ENCODE measurements at regions not wholly inside any gene's neighbourhood (a gene's known extent, or its start where the extent isn't known, plus 50 kb on each side); places are given as distances from the start of the nearest gene placed in this dataset.

- H3K27me3 ChIP-seq, result no peaks in the 10 kb centered on the region
- no peak for DNase-seq (ENCODE audit: low spot score in 2 of 2)
- no peaks in the 10 kb centered on the region for H3K4me1 ChIP-seq
- no peak overlapping the region for H3K4me3 ChIP-seq
- no peak overlapping the region for H3K27ac ChIP-seq
- H3K9me3 ChIP-seq, result no peaks in the 10 kb centered on the region
- H3K36me3 ChIP-seq, result no peaks in the 10 kb centered on the region
- intact Hi-C loops (cut with DNase I; ENCODE audit: low total_unique reads), result no loop called here
- peak in 1 of 3 donors; percentile 12 for TF ChIP-seq CTCF (IDR thresholded peaks at IDR 0.05)
- TF ChIP-seq POLR2AphosphoS5 (IDR thresholded peaks at IDR 0.05), result no peak
- no peak for TF ChIP-seq POLR2A (IDR thresholded peaks at IDR 0.05)
Measured at GRCh38 chr2:164126960-164127660, 391.3 kb upstream of the FIGN start.

GRCh38 chr2:164115806-164116205, 380.0 kb upstream of the FIGN start:
- Histone ChIP-seq H3K36me3 (no peaks in the 10 kb centered on the region), H3K4me1 (no peaks in the 10 kb centered on the region), H3K27me3 (no peaks in the 10 kb centered on the region), H3K27ac (no peak overlapping the region), H3K9me3 (no peaks in the 10 kb centered on the region), H3K4me3 (no peak overlapping the region)
- no peak for DNase-seq (ENCODE audit: low spot score in 2 of 2)
- intact Hi-C loops (cut with DNase I; ENCODE audit: low total_unique reads), result no loop called here
- no peak for TF ChIP-seq CTCF (IDR thresholded peaks at IDR 0.05)
- no peak for TF ChIP-seq POLR2A (IDR thresholded peaks at IDR 0.05)
- no peak for TF ChIP-seq POLR2AphosphoS5 (IDR thresholded peaks at IDR 0.05)

GRCh38 chr2:164114937-164115336, 379.1 kb upstream of the FIGN start:
- no peak overlapping the region for H3K4me3 ChIP-seq
- intact Hi-C loops (cut with DNase I; ENCODE audit: low total_unique reads), result no loop called here
- H3K27me3 ChIP-seq, result no peaks in the 10 kb centered on the region
- no peak overlapping the region for H3K27ac ChIP-seq
- TF ChIP-seq POLR2A (IDR thresholded peaks at IDR 0.05), result no peak
- TF ChIP-seq CTCF (IDR thresholded peaks at IDR 0.05), result no peak
- TF ChIP-seq POLR2AphosphoS5 (IDR thresholded peaks at IDR 0.05), result no peak
- H3K36me3 ChIP-seq, result no peaks in the 10 kb centered on the region
- H3K4me1 ChIP-seq, result no peaks in the 10 kb centered on the region
- DNase-seq (ENCODE audit: low spot score in 2 of 2), result peak in 1 of 2 donors; percentile 33
- H3K9me3 ChIP-seq, result no peaks in the 10 kb centered on the region

GRCh38 chr2:164112105-164112504, 376.3 kb upstream of the FIGN start:
- Histone ChIP-seq H3K4me1 (no peaks in the 10 kb centered on the region), H3K27ac (no peak overlapping the region), H3K4me3 (no peak overlapping the region), H3K36me3 (no peaks in the 10 kb centered on the region), H3K9me3 (no peaks in the 10 kb centered on the region), H3K27me3 (no peaks in the 10 kb centered on the region)
- no peak for DNase-seq (ENCODE audit: low spot score in 2 of 2)
- no peak for TF ChIP-seq POLR2AphosphoS5 (IDR thresholded peaks at IDR 0.05)
- no peak for TF ChIP-seq CTCF (IDR thresholded peaks at IDR 0.05)
- no peak for TF ChIP-seq POLR2A (IDR thresholded peaks at IDR 0.05)
- intact Hi-C loops (cut with DNase I; ENCODE audit: low total_unique reads), result no loop called here

- no peak overlapping the region for H3K4me3 ChIP-seq
- H3K9me3 ChIP-seq, result no peaks in the 10 kb centered on the region
- intact Hi-C loops (cut with DNase I; ENCODE audit: low total_unique reads), result no loop called here
- DNase-seq (ENCODE audit: low spot score in 2 of 2), result no peak
- no peaks in the 10 kb centered on the region for H3K27me3 ChIP-seq
- H3K36me3 ChIP-seq, result no peaks in the 10 kb centered on the region
- TF ChIP-seq POLR2AphosphoS5 (IDR thresholded peaks at IDR 0.05) (no peak), POLR2A (IDR thresholded peaks at IDR 0.05) (no peak), CTCF (IDR thresholded peaks at IDR 0.05) (no peak)
- H3K4me1 ChIP-seq, result no peaks in the 10 kb centered on the region
- no peak overlapping the region for H3K27ac ChIP-seq
Measured at GRCh38 chr2:164110515-164110914, 374.7 kb upstream of the FIGN start.
